ENCODE measurements at regions not wholly inside any gene's neighbourhood (a gene's known extent, or its start where the extent isn't known, plus 50 kb on each side); places are given as distances from the start of the nearest gene placed in this dataset.

DNA sequence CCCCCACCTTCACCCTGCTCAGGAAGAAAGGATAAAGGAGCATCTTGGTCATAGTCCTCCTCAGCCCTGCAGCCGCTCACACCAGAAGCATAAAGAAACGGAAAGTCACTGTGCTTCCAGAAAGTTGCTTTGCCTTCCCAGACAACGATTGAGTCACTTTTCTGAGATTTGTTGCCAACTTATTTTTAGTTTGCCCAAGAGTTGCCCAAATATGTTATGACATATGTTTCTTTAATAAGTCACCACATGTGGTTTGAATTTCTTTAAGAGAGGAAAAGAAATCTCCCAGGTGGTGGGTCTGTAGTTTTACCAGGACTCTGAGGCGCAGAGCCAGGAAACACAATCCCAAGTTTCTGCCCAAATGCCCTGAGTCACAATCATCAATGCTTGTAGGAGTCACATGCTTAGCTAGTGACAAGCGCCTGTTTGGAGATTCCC lies 63.4 kb upstream of the LRCH1 start:
- TF ChIP-seq, protein P1, sequence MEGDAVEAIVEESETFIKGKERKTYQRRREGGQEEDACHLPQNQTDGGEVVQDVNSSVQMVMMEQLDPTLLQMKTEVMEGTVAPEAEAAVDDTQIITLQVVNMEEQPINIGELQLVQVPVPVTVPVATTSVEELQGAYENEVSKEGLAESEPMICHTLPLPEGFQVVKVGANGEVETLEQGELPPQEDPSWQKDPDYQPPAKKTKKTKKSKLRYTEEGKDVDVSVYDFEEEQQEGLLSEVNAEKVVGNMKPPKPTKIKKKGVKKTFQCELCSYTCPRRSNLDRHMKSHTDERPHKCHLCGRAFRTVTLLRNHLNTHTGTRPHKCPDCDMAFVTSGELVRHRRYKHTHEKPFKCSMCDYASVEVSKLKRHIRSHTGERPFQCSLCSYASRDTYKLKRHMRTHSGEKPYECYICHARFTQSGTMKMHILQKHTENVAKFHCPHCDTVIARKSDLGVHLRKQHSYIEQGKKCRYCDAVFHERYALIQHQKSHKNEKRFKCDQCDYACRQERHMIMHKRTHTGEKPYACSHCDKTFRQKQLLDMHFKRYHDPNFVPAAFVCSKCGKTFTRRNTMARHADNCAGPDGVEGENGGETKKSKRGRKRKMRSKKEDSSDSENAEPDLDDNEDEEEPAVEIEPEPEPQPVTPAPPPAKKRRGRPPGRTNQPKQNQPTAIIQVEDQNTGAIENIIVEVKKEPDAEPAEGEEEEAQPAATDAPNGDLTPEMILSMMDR (IDR thresholded peaks at IDR 0.05): no peak
- TF ChIP-seq POLR2A (IDR thresholded peaks at IDR 0.05): no peak

Data from tibial nerve (tissue), 3 donors.